Left colon (tissue), 2 donors: ENCODE measurements at regions not wholly inside any gene's neighbourhood (a gene's known extent, or its start where the extent isn't known, plus 50 kb on each side); places are given as distances from the start of the nearest gene placed in this dataset.
"Not testable (repeated sequence)": the region's sequence is repeated elsewhere in the genome, so short reads cannot be mapped to it uniquely, and the experiment has no call there.

Source experiments
- ATAC-seq: fragments of 200-7000 bp; cut with Tn5 transposase; one replicate; pipeline ENCODE4 v1.9.1; 2020; ENCODE audit warnings: mild to moderate bottlenecking, moderate library complexity
- DNase-seq, 2 donors: peaks; one replicate each; pipeline ENCODE4 v3.0.0-alpha.2; 2020
- intact Hi-C, 2 donors: fragments of 100-400 bp; cut with DNase I in 1 of 2; cut with micrococcal nuclease in 1 of 2; formaldehyde crosslinking; loops; one replicate each; pipeline versions ENCODE4 v1.11.2 to v1.14.0; 2022; cut with DNase I, micrococcal nuclease
- donor health status: DM: no; HTN: no; CAD: no.
- donor health status: DM: yes; HTN: yes; CAD: no.

- DNase-seq: no peak
- ATAC-seq: no peak
- intact Hi-C loops: no loop called here
These were observed 194.9 kb downstream of the ETV1 start for GRCh38 chr7:13794581-13794980.

DNA sequence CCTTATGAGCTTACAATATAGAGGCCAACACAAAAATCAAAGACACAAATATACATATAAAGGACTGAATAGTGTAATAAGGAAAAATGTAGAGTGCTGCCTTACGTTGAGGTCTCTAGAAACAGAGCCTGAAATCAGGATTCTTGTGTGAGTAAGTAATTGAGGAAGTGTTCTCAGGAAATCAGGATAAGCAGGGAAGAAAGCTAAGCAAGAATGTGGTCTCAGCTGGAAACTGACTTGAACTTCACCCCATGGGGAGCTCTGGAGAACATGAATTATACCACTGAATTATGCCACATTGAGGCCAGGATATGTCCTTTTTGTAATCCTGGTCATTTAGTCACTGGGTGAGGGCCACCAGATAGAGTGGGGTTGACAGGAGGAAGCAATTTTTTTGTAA lies 191.9 kb downstream of the ETV1 start:
- DNase-seq (no peak), ATAC-seq (no peak)
- intact Hi-C loops: no loop called here

DNA sequence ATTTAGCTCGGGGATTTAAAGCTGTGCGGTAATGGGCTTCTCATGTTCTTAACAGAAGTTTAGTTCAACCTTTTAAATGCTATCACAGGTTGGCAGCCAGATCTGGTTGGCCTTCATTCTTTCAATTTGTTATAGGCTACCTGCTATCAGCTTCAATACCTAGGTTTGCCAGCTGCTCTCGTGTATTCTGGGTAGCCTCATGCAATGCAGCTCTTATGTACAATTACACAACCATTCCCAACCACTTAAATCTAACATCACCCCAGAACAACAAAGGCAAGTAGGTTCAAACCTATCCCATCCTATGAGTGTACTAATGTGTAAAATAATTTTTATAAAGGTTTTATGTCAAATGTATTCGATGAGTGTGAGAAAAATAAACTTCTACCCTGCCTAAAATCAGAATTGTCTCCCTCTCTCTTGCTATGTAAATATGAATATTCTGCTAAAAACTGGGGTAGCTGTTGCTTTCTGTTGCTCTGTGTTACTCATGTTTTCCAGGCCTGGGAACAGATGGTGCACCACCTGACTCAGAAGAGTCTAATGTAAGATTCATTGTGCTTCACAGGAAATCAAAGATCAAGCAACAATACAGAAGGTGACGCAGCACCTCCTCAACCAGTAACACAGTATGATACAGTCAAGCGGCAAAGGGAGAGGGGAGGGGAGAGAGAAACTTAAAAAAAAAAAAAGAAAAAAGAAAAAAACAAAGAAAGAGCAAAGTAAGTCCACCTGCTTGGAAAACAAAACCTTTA lies 188.6 kb downstream of the ETV1 start:
- intact Hi-C loops: no loop called here
- no peak for ATAC-seq
- DNase-seq: no peak

DNA sequence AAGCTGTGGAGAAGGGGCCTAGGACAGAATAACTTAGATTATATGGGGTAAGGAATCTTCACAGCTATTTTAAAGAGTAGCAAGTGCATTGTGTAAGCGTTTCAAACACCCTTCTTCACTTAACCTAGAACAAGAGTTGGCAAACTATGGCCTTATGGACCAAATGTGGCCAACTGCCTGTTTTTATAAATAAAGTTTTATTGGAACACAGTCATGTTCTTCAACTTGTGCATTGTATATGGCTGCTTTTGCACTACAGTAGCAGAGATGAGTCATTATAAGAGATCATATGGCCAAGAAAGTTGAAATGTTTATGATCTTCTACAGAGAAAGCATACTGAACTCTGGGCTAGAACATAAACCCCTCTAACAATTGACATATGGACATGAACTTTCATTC lies 187.8 kb downstream of the ETV1 start:
- intact Hi-C loops: no loop called here
- ATAC-seq (no peak), DNase-seq (no peak)

GRCh38 chr7:13802651-13803050 lies 186.8 kb downstream of the ETV1 start:
- no peak for ATAC-seq
- intact Hi-C loops: no loop called here

GRCh38 chr7:13803134-13803533 lies 186.3 kb downstream of the ETV1 start:
- intact Hi-C loops: no loop called here
- DNase-seq: no peak
- ATAC-seq: no peak

More at GRCh38 chr7:13802651-13803050, 186.8 kb downstream of the ETV1 start:
- no peak for DNase-seq

- DNase-seq, intact Hi-C loops, ATAC-seq: not testable (repeated sequence)
These were observed 183.2 kb downstream of the ETV1 start for GRCh38 chr7:13806089-13806867.

DNA sequence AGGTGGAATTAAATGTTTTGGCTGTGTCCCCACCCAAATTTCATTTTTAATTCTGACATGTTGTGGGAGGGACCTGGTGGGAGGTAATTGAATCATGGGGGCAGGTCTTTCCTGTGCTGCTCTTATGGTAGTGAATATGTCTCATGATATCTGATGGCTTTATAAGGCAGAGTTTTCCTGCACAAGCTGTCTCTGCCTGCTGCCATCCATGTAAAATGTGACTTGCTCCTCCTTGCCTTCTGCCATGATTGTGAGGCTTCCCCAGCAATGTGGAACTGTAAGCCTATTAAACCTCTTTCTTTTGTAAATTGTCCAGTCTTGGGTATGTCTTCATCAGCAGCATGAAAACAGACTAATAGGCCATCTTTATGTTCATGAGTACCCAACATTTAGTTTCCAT lies 172.2 kb downstream of the ETV1 start:
- DNase-seq, intact Hi-C loops, ATAC-seq: not testable (repeated sequence)

GRCh38 chr7:13821152-13821787 lies 168.2 kb downstream of the ETV1 start:
- DNase-seq: no peak
- peak; percentile 93 for ATAC-seq
- intact Hi-C loops: no loop called here

- peak; percentile 13 for ATAC-seq
- intact Hi-C loops: no loop called here
These were observed 166.8 kb downstream of the ETV1 start for GRCh38 chr7:13822678-13823077.

GRCh38 chr7:13826752-13827151 lies 162.7 kb downstream of the ETV1 start:
- no peak for ATAC-seq
- intact Hi-C loops: no loop called here

More at GRCh38 chr7:13822678-13823077, 166.8 kb downstream of the ETV1 start:
- DNase-seq: no peak

DNA sequence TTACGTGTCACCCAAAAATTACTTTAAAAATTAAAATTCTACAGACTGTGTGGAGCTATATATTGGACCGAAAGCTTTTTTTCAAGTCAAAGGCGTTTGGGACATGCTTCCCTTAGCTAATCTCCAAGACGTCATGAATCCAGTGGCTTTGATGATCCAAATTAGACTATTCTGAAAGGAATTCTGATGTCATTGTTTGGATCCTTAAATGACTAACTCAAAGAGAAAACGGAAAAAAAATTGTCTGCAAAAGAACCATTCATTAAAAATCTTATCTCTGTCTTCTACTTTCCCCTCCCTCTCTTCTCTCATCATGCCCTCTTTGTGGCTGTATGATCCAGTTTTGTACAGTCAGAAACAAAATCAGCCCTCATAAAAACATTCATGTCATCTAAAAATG lies 161.8 kb downstream of the ETV1 start:
- intact Hi-C loops: no loop called here
- no peak for DNase-seq
- no peak for ATAC-seq

More at GRCh38 chr7:13826752-13827151, 162.7 kb downstream of the ETV1 start:
- DNase-seq: no peak

GRCh38 chr7:13829231-13829630 lies 160.2 kb downstream of the ETV1 start:
- intact Hi-C loops: no loop called here
- ATAC-seq (no peak), DNase-seq (no peak)

DNA sequence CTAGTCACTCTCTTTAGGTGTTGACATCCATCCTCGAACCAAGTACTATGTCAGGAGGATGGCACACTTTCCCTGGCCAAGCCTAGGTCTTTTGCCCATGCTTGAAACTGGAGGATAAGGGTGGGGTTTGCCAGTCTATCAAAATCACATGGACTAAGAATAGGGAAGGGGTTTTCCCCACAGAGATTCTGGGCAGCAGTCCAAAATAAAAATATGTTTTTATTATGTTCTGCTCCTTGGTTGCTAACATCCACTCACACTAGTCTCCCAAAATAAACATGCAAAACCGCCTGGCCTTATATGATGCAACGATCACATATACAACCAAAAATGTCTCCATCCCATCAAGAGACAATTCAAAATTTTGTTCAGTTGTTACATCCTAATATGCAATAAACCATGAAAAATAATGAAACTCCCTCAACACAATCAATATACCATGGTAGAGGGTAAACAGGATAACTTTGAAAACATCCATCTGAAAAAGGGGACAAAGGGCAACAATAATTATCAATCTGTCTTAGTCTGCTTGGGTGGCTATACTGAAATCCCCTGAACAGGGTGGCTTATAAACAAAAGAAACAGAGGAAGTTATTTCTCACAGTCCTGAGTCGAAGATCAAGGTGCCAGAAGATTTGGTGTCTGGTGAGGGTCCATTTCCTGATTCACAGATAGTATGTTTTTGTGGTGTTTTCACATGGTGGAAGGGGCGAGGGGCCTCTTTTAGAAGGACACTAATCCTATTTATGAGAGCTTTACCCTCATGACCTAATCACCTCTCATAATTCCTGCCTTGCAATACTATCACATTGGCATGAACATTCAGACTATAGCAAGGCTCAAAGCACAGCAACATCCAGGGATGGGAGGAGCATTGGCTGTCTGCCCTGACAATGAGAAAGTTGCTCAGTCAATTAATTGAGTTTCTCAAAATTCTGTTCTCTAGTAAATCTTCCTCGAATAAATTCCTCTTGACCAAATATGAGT lies 159.3 kb downstream of the ETV1 start:
- intact Hi-C loops: no loop called here
- DNase-seq (no peak), ATAC-seq (peak; percentile 56)

DNA sequence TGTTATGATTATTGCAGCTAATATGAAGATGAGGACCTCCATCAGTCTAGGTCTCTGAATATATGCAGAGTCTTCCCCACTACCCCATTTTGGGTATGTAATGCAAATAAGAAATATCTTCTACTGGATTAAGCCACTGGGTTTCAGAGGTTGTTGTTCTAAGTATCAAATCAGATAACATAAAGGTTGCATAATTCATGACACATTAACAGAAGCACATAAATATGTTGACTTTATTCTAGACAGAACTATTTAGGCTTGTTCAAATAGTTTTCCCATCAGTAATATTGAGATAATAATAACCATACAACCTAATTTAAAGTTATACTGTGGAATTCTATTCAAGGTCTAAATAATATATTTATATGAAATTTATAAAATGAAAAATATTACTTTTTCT lies 157.1 kb downstream of the ETV1 start:
- no peak for ATAC-seq
- intact Hi-C loops: no loop called here
- DNase-seq: no peak

DNA sequence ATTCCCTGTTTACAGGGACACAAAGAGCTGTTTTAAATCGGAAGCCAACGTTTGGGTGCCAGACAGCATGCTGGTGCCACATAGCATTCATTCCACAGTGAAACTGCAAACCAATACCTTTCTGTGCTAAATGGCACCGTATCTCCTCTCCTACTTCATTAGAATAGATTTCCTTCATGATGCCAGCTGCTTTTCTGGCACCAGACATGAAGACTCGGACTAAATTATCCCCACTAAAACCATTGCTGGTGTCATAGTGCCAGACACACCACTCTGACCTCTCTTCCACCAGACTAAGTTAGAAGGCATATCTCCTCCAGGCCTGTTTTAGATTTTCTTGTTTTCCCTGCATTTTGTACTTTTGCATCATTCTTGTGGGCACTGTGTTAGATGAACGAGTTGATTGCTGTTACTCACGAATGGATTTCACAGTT lies 155.1 kb downstream of the ETV1 start:
- intact Hi-C loops: no loop called here
- DNase-seq (no peak), ATAC-seq (no peak)

DNA sequence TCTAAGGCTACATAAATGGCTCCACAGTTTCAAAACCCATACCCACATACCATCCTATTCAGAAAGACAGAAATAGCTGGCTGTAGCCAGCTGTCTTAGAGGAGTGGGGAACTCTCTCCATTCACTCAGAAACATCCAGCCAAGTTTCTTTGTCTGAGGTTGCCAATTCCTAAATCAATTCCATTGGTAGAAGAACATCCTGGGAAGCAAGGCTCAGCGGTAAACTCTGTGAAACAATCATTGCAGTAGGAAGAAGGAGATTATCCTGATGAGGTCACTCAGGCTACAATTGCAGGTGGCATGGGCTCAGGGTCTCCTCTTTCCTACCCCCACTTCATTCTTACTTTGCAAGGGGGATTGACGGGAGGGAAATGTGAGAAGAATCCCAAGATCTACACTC lies 154.0 kb downstream of the ETV1 start:
- DNase-seq (no peak), ATAC-seq (no peak)
- intact Hi-C loops: no loop called here

DNA sequence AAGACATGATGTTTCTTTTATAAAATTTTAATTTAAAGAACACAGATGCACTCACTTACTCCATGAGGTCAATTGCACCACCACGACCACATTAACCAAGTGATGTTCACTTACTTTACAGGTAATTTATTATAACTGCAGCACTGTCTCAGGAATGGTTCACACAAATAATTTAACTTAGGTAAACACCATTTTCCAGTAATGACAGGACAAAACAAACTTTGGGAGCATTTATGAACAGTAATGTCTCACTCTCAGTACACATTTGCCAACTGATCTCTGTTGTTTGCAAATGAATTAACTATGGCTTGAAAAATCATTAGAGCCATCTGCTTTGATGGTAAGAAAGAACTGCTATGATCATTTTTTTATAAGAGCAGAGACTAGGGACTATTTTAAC lies 150.4 kb downstream of the ETV1 start:
- DNase-seq (no peak), ATAC-seq (no peak)
- intact Hi-C loops: no loop called here
